MG63 (cell line): ENCODE measurements at regions not wholly inside any gene's neighbourhood (a gene's known extent, or its start where the extent isn't known, plus 50 kb on each side); places are given as distances from the start of the nearest gene placed in this dataset.

Experiments used
- DNase-seq: peaks from one replicate; pipeline ENCODE4 v3.0.0-alpha.2; 2020
- H3K27me3 ChIP-seq: fragments of 250-450 bp; sonication (Bioruptor Pico); 2 replicates; pipeline ENCODE4 v1.5.1; 2020; ENCODE audit warnings: mild to moderate bottlenecking, moderate library complexity
- H3K36me3 ChIP-seq: fragments of 250-450 bp; sonication (Bioruptor Pico); 2 replicates; pipeline ENCODE4 v1.5.1; 2020; ENCODE audit warnings: mild to moderate bottlenecking, moderate library complexity
- H3K4me3 ChIP-seq: fragments of 250-450 bp; sonication (Bioruptor Pico); 2 replicates; pipeline ENCODE4 v1.5.1; 2020; ENCODE audit warnings: mild to moderate bottlenecking, moderate library complexity
- H3K9me3 ChIP-seq: fragments of 250-450 bp; sonication (Bioruptor Pico); 2 replicates; pipeline ENCODE4 v1.5.1; 2020; ENCODE audit warnings: mild to moderate bottlenecking, moderate library complexity

DNA sequence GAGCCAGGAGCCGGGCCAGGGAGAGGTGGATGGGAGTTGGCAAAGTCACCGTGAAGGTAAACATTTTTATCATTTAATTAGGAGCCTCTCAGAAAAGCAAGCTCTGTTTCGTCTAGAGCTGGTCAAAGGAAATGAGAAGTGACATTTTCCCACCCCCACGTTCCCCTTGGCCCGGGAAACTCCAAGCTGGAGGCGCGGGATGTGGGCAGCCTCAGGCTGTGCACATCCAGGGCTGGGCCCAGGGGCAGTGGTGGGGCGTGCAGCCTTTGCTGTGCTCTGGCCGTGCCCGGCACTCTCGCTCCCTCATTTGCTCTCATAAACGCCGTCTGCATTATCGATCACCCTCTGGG lies 135.6 kb upstream of the RET start:
- Histone ChIP-seq H3K27me3 (no peaks in the 10 kb centered on the region), H3K4me3 (no peak overlapping the region), H3K9me3 (no peaks in the 10 kb centered on the region), H3K36me3 (no peaks in the 10 kb centered on the region)
- no peak for DNase-seq

DNA sequence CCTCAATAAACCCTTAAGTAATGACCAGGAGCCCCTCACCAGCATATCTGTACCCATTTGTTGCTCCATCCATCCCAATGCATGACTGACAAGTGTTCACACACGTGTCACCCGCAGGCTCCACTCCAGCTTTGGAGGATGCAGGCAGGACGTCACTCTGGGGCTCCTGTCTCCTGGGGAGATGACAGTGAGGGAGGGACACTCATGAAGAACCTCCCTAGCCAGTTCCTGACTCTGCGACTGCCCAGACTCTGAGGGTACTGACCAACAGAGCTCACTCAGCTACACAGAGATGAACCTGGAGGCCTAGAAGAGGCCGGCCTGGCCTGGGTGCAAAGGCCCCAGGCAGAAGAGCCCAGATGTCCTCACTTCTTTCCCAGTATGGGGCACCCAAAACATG lies 135.1 kb upstream of the RET start:
- no peak overlapping the region for H3K4me3 ChIP-seq
- no peaks in the 10 kb centered on the region for H3K27me3 ChIP-seq
- H3K9me3 ChIP-seq = no peaks in the 10 kb centered on the region; the same call in 1 of the 2 replicates
- no peak for DNase-seq
- no peaks in the 10 kb centered on the region for H3K36me3 ChIP-seq

DNA sequence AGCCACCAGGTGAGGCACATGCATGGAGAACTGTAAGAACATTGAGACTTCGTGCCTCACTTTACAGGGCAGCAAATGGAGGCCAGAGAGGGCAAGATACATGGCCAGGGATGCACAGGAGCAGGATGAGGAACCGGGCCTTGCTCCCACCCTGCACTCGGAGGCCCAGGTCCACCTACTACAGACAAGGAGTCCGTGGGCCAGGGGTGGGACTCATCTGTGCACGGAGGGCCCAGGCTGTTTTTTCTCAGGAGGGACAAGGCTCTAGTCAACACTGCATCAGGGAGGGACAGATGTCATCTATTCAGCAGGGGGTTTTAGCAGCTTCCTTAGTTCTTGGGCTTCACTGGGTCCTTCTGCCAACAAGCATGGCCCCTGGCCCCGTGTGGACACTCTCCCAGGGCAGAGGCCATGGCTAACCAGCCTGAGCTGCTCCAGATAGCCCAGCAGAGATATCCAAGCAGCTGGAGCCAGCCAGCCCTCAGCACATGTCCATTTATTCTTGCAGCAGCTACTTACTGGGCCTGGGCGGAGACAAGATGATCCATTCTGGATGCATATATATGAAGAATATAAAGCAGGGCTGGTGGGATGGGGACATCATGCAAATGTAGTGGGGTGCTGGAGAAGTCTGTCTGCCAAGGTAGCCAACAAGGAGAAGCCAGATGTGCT lies 134.5 kb upstream of the RET start:
- no peak for DNase-seq
- no peaks in the 10 kb centered on the region for H3K36me3 ChIP-seq
- H3K27me3 ChIP-seq = no peaks in the 10 kb centered on the region
- no peak overlapping the region for H3K4me3 ChIP-seq
- peaks cover 2% of the 10 kb centered on the region; the same call in 1 of the 2 replicates for H3K9me3 ChIP-seq

DNA sequence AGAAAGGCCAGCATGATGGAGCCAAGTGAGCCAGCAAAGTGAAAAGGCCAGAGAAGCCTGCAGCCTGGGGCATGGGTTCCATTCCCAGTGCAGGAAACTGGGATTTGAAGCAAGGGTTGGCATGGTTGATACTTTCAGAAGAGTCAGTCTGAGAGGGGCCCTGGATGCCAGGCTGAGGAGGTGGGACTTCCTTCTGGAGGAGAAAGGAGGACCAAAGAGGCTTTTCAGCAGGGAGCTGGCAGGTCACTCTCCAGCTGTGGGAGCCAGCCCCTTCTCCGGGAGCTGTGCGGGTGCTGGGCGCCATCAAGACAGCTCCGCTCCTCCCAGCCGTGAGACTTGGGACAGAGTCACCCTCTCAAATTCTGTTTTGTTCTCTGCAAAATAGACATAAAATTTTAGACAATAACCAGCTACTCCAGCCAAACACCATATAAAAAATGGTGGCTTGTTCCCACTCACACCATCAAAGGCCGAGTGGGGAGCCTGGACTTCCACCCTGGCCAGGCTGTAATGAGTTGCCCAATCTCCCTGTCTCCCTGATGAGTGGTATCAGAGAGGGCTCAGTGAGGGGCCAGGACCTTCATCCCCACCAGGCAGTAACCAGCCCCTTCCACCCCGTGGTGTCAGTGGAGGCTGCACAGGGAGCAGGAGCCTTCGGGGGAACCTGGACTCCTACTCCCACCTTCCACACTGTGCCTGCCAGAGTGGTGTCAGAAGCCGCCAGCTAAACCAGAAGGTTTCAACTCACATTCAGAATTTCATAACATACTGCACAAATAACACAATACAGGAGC lies 133.6 kb upstream of the RET start:
- DNase-seq = no peak
- Histone ChIP-seq H3K4me3 (no peak overlapping the region), H3K36me3 (no peaks in the 10 kb centered on the region), H3K27me3 (no peaks in the 10 kb centered on the region), H3K9me3 (peaks cover 2% of the 10 kb centered on the region; the same call in 1 of the 2 replicates)

DNA sequence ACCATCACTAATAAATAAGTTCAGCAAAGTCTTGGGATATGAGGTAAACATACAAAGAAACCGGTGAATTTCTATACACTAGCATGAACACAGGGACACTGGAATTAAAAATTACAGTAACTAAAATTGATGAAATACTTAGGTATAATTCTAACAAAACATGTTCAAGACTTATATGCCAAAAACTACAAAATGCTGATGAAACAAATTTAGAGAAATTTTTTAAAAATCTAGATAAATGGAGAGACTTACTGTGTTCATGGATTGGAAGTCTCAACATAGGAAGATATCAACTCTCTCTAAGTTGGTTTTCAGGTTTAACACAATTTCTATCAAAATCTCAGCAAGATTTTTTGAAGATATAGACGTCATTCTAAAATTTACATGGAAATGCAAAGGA lies 128.8 kb upstream of the RET start:
- Histone ChIP-seq H3K27me3 (no peaks in the 10 kb centered on the region), H3K36me3 (no peaks in the 10 kb centered on the region), H3K4me3 (no peak overlapping the region), H3K9me3 (peaks cover 2% of the 10 kb centered on the region; the same call in 1 of the 2 replicates)
- DNase-seq = no peak

DNA sequence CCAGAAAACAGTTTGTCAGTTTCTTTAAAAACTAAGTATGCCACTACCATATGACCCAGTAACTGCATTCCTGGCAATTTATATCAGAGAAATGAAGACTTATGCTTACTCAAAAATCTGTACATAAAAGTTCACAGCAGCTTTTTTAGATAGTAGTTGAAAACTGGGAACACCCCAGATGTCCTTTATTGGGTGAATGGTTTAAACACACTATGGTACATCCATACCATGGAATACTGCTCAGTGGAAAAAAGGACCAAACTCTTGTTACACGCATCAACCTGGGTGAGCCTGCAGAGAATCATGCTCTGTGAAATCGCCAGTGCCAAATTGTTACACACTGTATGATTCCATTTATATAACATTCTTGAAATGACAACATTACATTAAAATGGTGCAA lies 127.6 kb upstream of the RET start:
- Histone ChIP-seq H3K36me3 (no peaks in the 10 kb centered on the region), H3K9me3 (peaks cover 2% of the 10 kb centered on the region; the same call in 1 of the 2 replicates), H3K27me3 (no peaks in the 10 kb centered on the region), H3K4me3 (no peak overlapping the region)
- DNase-seq = no peak

DNA sequence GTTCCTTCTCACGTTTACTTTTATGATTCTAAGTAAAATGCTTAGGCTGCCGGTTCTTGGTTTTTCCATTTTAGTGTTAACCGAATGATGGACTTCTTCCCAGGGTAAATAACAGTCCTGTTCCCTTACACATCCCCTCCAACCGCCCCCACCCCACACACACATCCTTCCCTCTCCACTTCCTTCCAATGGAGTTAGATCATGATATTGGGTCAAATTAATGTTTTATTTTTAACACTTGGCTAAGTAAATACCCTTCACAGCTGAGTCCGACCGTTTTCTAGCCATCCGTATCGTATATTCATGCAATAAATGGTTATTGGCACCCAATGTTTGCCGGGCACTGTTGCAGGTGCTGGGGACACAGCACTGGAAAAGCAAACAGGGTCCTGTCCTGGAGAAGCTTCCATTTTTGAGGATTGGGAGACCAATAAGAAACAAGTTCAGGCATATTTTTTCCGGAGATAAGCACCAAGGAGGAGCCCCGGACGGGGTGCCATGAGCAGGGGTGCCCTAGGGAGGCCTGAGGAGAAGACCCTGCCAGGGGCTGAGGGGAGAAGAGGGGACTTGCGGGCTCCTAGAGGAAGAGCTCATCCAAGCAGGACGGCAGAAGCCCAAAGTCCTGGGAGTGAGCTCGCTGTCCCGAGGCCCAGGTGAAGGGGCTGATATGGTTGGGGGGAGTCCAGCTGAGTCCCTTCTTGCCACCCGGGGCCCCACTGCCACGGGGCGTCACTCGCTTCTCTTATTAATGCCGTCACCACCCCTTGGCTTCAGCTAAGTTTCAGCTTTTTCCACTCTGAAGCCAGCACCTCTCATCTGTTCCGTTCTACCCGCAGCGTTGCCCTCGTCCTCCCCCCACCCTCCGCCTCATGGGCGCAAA lies 126.0 kb upstream of the RET start:
- Histone ChIP-seq H3K27me3 (no peaks in the 10 kb centered on the region), H3K36me3 (no peaks in the 10 kb centered on the region), H3K9me3 (peaks cover 2% of the 10 kb centered on the region; the same call in 1 of the 2 replicates), H3K4me3 (no peak overlapping the region)
- DNase-seq = no peak

DNA sequence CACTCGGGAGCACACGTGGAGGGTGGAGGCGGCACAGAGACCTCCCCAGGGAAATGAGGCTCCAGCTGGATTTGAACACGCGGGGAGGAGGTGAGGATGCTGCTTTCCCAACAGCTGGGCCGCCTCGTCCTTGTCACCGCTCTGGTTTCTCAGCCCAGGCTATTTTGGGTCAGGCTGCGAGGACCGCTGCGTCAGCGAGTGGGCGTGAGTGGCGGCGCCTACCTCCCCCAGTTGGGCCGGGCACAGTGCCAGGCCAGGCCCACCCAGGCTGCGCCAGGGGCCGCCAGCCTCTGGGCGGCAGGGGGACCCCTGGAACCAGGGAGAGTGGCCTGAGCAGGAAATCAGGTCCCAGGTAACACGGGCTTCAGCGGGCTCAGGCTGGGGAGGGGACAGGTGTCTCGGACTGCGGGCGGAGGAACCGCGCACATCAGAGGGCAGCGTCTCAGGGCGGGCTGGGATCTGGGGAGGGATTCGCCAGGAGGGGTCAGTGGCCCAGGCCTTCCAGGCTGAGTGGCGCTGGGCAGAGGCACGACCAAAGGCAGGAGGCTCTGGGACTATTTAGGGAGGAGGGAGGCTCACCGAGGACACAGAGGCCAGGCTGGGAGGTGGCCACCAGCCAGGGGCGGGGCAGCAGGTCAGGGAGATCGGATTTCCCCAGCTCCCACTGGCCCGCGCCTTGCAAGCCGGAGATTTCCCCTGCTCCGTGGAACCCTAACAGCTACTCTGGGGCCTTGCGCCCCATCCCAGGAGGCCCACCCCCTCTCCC lies 125.2 kb upstream of the RET start:
- no peak overlapping the region for H3K4me3 ChIP-seq
- H3K27me3 ChIP-seq = no peaks in the 10 kb centered on the region
- no peak for DNase-seq
- no peaks in the 10 kb centered on the region for H3K36me3 ChIP-seq
- H3K9me3 ChIP-seq = peaks cover 2% of the 10 kb centered on the region; the same call in 1 of the 2 replicates

DNA sequence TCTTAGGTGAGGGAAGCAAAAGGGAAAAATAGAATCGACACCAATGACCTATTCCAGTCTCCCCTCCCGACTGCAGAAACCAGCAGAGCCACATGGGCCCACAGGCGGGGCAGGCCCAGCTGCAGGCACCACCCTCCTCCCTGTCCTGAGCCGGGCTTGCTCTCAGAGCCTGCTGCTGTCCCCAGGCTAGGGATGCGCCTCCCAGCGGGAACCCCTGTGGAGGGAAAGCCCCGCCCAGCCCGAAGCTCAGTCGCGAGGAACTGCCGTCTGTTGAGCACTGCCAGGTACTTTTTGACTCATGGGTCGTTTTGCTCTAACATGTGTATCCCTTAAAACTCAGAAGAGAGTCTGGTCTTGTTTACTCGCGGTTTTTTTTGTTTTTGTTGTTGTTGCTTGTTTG lies 124.5 kb upstream of the RET start:
- no peaks in the 10 kb centered on the region for H3K27me3 ChIP-seq
- H3K4me3 ChIP-seq = no peak overlapping the region
- H3K9me3 ChIP-seq = no peaks in the 10 kb centered on the region
- H3K36me3 ChIP-seq = no peaks in the 10 kb centered on the region
- no peak for DNase-seq

DNA sequence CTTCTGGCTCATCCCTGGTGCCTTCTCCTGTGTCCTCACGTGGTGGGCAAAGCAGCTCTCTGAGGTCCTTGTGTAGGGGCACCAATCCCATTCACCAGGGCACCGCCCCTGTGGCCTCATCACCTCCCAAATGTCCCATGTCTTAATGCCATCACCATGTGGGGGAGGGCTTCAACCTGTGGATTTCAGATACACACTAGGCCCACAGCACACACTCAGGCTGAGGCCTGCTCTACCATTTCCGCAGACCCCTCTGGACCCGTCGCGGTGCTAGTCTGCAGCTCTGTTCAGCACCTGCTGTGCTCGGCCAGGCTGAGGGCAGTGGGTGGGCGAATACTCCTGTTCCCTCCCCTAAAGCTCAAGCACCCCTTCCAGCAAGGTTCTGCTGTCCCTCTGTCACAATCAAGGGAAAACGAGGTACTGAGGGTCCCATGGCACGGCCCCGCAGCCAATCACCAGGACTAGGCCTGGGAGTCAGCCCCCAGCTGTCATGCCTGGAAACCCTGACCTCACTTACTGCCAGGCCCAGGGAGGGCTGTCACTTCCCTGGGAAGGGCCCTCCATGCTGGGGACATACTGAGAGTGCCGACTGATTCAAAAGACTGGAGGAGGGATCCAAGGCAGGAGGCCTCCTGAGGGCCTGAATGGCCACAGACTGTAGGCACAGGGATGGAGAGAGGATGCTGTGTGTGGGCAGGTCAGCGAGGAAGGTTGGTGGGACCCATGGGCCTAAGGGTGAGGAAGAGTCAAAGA lies 123.8 kb upstream of the RET start:
- H3K27me3 ChIP-seq = no peaks in the 10 kb centered on the region
- H3K36me3 ChIP-seq = no peaks in the 10 kb centered on the region
- H3K4me3 ChIP-seq = no peak overlapping the region
- no peak for DNase-seq
- H3K9me3 ChIP-seq = no peaks in the 10 kb centered on the region

DNA sequence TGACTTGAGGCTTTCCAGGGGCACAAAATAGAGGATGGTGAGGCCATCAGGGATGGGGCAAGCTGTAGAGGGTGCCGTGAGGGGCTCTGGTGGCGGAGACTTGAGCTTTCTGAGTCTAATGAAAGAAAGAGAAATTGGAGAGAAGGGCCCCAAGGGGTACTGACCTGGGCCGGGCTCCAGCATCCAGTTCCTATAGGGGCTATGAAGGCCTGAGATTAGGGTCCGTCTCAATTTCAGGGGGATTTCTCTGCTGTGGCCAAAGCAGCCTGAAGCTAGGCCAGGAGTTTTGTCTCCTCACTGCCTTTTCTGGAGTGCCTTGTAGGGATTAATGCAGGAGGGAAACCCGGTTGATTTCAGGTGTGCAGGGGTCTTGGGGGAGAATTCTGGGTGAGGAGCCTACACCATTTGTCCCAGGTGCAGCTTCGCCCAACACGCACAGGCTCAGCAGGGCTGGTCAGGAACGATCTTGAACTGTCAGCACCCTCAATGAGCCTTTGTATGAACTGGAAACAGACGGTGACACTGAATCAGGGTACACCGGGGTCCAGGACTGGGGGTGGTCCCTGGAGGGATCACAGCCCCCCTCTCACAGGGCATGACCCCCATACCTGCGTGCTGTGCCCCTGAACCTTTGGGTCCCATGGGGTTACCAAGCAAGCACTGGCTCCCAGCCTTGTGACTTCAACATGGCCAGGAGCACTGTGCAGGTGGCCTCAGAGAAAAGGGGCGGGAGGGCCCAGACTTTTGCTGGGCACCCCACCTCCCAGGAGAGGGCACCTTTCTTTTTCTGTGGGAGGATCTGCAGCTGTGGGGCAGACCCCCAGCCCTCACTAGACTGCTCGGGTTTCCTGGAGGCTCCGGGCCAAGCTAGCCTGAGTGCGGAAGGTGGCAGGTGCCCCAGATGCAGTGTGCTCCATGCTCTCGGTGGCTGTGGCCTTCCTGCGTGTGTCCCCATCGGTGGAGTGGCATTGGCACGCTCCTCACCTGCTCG lies 122.9 kb upstream of the RET start:
- DNase-seq = no peak

DNA sequence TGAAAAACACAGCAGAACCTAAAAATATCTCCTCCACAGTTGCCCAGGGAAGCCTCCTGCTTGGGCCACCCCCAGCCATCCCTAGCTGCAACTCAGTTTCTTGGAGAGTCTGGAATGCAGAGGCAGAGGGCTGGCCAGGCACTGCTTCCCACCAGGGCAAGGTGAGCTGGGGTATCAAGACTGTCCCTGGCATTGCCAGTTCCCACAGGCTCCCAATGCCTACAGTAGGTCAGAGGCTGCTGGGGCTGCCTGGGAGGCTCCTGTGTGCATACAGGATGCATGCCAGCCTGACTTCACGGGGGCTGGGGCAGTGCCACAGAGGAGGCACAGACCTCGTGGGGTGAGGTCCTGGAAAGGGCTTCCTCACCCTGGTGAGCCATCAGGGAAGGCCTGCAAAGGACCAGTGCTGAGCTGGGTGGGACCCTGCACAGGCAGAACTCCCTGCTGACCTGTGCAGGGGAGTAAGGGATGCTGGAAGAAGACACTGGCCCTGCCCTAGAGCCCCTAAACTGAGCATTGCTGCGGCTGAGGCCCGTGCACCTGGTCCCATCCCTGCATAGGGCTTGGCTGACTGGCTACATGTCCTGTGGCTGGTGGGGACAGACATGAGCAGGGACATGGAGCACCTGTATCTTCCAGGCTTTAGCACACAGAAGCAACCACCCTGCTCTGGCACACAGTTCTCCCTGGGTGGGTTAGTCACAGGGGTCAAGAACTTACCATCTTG lies 121.9 kb upstream of the RET start:
- DNase-seq = no peak
- H3K27me3 ChIP-seq = no peaks in the 10 kb centered on the region
- no peaks in the 10 kb centered on the region for H3K36me3 ChIP-seq
- no peaks in the 10 kb centered on the region for H3K9me3 ChIP-seq
- H3K4me3 ChIP-seq = no peak overlapping the region

More for the DNA sequence above, 122.9 kb upstream of the RET start:
- Histone ChIP-seq H3K9me3 (no peaks in the 10 kb centered on the region), H3K36me3 (no peaks in the 10 kb centered on the region), H3K27me3 (no peaks in the 10 kb centered on the region), H3K4me3 (no peak overlapping the region)

DNA sequence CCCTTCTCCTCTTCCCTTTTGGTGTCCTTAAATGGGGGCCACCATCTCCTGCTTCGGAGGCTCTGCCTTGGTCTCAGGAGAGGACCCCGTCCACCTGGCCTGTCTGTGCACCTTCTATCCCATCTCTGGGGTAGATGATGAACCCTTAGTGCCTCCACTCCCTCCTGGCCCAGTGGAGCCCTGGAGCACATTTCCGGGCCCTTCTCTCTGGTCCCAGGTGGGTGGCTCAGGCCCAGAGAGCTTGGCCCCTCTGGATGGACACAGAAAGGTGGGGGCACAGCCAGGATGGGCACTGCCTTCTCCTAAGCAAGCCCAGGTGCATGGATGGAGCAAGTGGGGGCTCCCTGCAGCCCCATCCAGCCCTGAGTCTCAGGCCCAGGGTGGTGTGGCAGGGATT lies 121.4 kb upstream of the RET start:
- no peaks in the 10 kb centered on the region for H3K36me3 ChIP-seq
- H3K9me3 ChIP-seq = no peaks in the 10 kb centered on the region
- no peak overlapping the region for H3K4me3 ChIP-seq
- no peaks in the 10 kb centered on the region for H3K27me3 ChIP-seq
- no peak for DNase-seq

DNA sequence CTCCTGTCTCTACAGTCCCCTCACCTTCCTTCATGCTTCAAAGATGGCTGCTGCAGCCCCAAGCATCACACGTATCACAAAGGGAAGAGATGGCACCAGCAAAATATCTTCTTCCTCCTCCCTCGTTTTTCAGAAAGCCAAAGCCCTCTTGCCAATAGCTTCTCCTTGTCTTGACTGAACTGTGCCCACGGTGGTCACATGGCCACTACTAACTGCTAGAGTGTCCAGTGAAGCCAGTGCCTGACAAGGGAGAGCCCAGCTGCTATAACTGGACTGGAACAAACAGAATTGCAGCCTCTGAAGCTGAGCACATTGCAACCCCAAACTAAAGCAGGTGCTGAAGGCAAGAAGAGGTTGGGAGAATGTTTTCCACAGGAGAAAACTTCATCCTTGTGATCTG lies 120.8 kb upstream of the RET start:
- no peaks in the 10 kb centered on the region for H3K9me3 ChIP-seq
- H3K36me3 ChIP-seq = no peaks in the 10 kb centered on the region
- no peak overlapping the region for H3K4me3 ChIP-seq
- DNase-seq = no peak
- no peaks in the 10 kb centered on the region for H3K27me3 ChIP-seq
